Glutamatergic neuron (in vitro differentiated cells): ENCODE measurements at regions not wholly inside any gene's neighbourhood (a gene's known extent, or its start where the extent isn't known, plus 50 kb on each side); places are given as distances from the start of the nearest gene placed in this dataset.

Source experiments
- DNase-seq: peaks from one replicate; pipeline ENCODE4 v3.0.0; 2022
- H3K27ac Mint-ChIP-seq: one replicate; pipeline ENCODE4 v1.8.0; 2020; ENCODE audit warnings: mild to moderate bottlenecking, mixed read lengths, inconsistent platforms; ENCODE audit not compliant: unreplicated experiment
- H3K27me3 Mint-ChIP-seq: one replicate; pipeline ENCODE4 v1.8.0; 2020; ENCODE audit warnings: mild to moderate bottlenecking, moderate library complexity, mixed read lengths, inconsistent platforms; ENCODE audit not compliant: unreplicated experiment
- H3K36me3 Mint-ChIP-seq: one replicate; pipeline ENCODE4 v1.8.0; 2020; ENCODE audit warnings: mild to moderate bottlenecking, mixed read lengths, inconsistent platforms; ENCODE audit not compliant: unreplicated experiment
- H3K4me1 Mint-ChIP-seq: one replicate; pipeline ENCODE4 v1.8.0; 2020; ENCODE audit warnings: mild to moderate bottlenecking, low read depth, mixed read lengths, inconsistent platforms; ENCODE audit not compliant: unreplicated experiment
- H3K4me3 Mint-ChIP-seq: one replicate; pipeline ENCODE4 v1.8.0; 2020; ENCODE audit warnings: mild to moderate bottlenecking, mixed read lengths, inconsistent platforms; ENCODE audit not compliant: unreplicated experiment
- H3K9me3 Mint-ChIP-seq: one replicate; pipeline ENCODE4 v1.8.0; 2020; ENCODE audit warnings: mild to moderate bottlenecking, moderate library complexity, mixed read lengths, inconsistent platforms; ENCODE audit not compliant: unreplicated experiment
- TF ChIP-seq, protein P1 (sequence below): fragments of 200-600 bp; sonication (generic); IDR thresholded peaks from one replicate; pipeline ENCODE4 v1.5.0; 2021; ENCODE audit not compliant: partially characterized antibody, unreplicated experiment

GRCh38 chr13:85853901-85854663 lies 54.9 kb upstream of the SLITRK6 start:
- H3K9me3 Mint-ChIP-seq, result peaks cover 1% of the 10 kb centered on the region
- peaks cover 2% of the 10 kb centered on the region for H3K27me3 Mint-ChIP-seq
- no peak for DNase-seq
- H3K27ac Mint-ChIP-seq, result no peak overlapping the region
- H3K36me3 Mint-ChIP-seq, result peaks cover 10% of the 10 kb centered on the region
- no peaks in the 10 kb centered on the region for H3K4me1 Mint-ChIP-seq
- TF ChIP-seq, protein P1, sequence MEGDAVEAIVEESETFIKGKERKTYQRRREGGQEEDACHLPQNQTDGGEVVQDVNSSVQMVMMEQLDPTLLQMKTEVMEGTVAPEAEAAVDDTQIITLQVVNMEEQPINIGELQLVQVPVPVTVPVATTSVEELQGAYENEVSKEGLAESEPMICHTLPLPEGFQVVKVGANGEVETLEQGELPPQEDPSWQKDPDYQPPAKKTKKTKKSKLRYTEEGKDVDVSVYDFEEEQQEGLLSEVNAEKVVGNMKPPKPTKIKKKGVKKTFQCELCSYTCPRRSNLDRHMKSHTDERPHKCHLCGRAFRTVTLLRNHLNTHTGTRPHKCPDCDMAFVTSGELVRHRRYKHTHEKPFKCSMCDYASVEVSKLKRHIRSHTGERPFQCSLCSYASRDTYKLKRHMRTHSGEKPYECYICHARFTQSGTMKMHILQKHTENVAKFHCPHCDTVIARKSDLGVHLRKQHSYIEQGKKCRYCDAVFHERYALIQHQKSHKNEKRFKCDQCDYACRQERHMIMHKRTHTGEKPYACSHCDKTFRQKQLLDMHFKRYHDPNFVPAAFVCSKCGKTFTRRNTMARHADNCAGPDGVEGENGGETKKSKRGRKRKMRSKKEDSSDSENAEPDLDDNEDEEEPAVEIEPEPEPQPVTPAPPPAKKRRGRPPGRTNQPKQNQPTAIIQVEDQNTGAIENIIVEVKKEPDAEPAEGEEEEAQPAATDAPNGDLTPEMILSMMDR, result no peak
- no peak overlapping the region for H3K4me3 Mint-ChIP-seq

DNA sequence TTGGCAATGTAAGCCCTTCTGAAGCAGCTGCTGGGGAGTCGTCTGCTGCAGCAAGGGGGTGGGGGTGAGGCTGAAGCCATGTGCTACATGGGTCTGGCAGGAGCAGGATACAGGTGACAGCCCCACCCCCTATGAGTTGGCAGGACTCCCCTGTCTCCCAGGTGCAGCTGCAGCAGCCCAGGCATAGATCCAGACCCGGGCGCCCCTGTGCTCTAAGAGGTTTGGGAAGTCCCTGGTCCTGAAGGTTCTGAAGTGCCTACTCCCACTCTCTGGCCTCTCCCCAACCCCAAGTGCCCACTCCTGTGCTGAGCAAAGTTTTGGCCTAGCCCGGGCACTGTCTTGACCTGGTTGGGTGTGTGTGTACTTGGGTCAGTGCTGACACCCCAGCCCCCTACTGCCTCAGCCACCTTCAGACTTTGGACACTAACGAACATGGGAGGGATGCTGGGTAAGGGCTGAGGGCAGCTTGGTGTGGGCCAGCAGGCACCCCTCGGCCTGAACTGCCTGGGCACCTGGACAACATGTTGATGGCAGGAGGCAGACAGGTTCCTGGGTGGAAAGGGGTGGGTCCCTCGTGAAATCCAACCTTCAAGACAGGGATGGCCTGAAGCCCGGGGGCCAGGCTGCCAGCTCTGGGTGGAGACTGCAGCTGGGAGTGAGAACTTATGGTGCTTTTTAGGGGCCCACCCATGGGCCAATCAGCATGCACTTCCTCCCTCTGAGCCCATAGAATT lies 54.1 kb upstream of the SLITRK6 start:
- H3K27ac Mint-ChIP-seq, result no peak overlapping the region
- H3K36me3 Mint-ChIP-seq, result peaks cover 10% of the 10 kb centered on the region
- no peak for DNase-seq
- H3K4me1 Mint-ChIP-seq, result no peaks in the 10 kb centered on the region
- TF ChIP-seq, protein P1, result no peak
- H3K27me3 Mint-ChIP-seq, result peaks cover 2% of the 10 kb centered on the region
- peaks cover 1% of the 10 kb centered on the region for H3K9me3 Mint-ChIP-seq
- no peak overlapping the region for H3K4me3 Mint-ChIP-seq
